ENCODE measurements at regions not wholly inside any gene's neighbourhood (a gene's known extent, or its start where the extent isn't known, plus 50 kb on each side); places are given as distances from the start of the nearest gene placed in this dataset.

DNA sequence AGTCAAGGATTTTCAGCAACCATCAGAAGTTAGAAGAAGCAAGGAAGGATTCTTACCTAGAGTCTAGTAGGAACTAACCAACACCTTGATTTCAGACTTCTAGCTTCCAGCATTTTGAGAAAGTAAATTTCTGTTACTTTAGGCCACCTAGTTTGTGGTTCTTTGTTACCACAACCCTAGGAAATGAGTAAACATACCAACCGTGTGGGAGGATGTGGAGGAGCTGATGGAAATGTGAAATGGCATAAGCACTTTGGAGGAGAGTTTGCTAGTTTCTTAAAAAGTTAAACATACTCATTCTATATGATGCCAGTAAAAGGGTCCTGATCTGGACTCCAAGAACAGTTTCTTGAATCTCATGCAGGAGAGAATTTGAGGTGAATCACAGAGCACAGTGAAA, 679.4 kb downstream of the PDHA2 start (continued):
- no peak for TF ChIP-seq MEF2B (IDR thresholded peaks at IDR 0.05; ENCODE audit: partially characterized antibody, poor library complexity, severe bottlenecking)
- TF ChIP-seq, protein P1, sequence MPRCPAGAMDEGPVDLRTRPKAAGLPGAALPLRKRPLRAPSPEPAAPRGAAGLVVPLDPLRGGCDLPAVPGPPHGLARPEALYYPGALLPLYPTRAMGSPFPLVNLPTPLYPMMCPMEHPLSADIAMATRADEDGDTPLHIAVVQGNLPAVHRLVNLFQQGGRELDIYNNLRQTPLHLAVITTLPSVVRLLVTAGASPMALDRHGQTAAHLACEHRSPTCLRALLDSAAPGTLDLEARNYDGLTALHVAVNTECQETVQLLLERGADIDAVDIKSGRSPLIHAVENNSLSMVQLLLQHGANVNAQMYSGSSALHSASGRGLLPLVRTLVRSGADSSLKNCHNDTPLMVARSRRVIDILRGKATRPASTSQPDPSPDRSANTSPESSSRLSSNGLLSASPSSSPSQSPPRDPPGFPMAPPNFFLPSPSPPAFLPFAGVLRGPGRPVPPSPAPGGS (IDR thresholded peaks at IDR 0.05; ENCODE audit: borderline replicate concordance, insufficient read depth, low read depth, low read length, poor library complexity, severe bottlenecking): no peak
- TF ChIP-seq PML (IDR thresholded peaks at IDR 0.05; ENCODE audit: low read length): no peak
- TF ChIP-seq BCL11A (IDR thresholded peaks at IDR 0.05; ENCODE audit: low read depth, low read length): no peak
- no peak for TF ChIP-seq ZNF207 (IDR thresholded peaks at IDR 0.05; ENCODE audit: borderline replicate concordance)
- no peak for TF ChIP-seq POLR2AphosphoS5 (IDR thresholded peaks at IDR 0.05; ENCODE audit: low read length)
- no peak for TF ChIP-seq DPF2 (IDR thresholded peaks at IDR 0.05)

DNA sequence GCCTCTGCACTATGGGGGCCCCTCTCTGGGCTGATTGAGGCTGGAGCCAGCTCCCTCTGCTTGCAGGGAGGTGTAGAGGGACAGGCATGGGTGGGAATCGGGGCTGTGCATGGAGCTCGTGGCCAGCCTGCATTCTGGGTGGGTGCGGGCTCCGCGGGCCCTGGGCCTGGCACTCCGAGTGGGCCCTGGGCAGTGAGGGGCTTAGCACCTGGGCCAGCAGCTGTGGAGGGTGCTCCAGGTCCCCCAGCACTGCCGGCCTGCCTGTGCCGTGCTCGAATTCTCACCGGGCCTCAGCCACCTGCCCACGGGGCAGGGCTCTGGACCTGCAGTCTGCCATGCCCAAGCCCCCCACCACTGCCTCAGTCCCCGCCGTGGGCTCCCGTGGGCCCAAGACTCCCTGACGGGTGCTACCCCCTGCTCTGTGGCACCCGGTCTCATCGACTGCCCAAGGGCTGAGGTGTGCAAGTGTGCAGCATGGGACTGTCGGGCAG, 681.2 kb downstream of the PDHA2 start:
- ChIA-PET RAD21 (ENCODE audit: unreplicated experiment) (no interaction called here), CTCF (no interaction called here), POLR2A (no interaction called here), SMC1A (ENCODE audit: uncharacterized antibody, unreplicated experiment) (no interaction called here)
- no peak overlapping the region for H3K4me2 ChIP-seq (ENCODE audit: control insufficient read depth, insufficient read depth)
- no peaks in the 10 kb centered on the region for H3K27me3 ChIP-seq (replicated peaks in 1 of 2; ENCODE audit: control insufficient read depth in 2 of 2, insufficient read depth in 2 of 2, low read length in 1 of 2)
- BruUV-seq (replicated peaks): no TSS peak
- no peak overlapping the region for H3K4me3 ChIP-seq
- WGBS (ENCODE audit: insufficient coverage, insufficient replicate concordance, low lambda C conversion rate, missing lambda C conversion rate): 55% methylated on average over 10 of the region's 18 CpGs
- no peaks in the 10 kb centered on the region for H4K20me1 ChIP-seq (ENCODE audit: control insufficient read depth, insufficient read depth)
- H2AFZ ChIP-seq (ENCODE audit: control insufficient read depth, low read depth, low read length): no peak overlapping the region
- ATAC-seq: no peak
- no peaks in the 10 kb centered on the region for H3K36me3 ChIP-seq (ENCODE audit: control insufficient read depth in 2 of 2, insufficient read depth in 2 of 2, low read length in 1 of 2)
- no peak for DNase-seq (ENCODE audit: low read depth, low spot score)
- in situ Hi-C loops (cut with MboI): no loop called here
- H3K9ac ChIP-seq (ENCODE audit: control insufficient read depth, insufficient read depth, low read length): no peak overlapping the region
- FAIRE-seq: no peak
- intact Hi-C loops (cut with micrococcal nuclease; ENCODE audit: unreplicated experiment): no loop called here
- no peaks in the 10 kb centered on the region for H3K4me1 ChIP-seq (ENCODE audit: control insufficient read depth, insufficient read depth, low read length)
- no peaks in the 10 kb centered on the region; the same call in 2 of the 3 replicates for H3K9me3 ChIP-seq (replicated peaks; ENCODE audit: control insufficient read depth, insufficient read depth, low read length)
- H3K27ac ChIP-seq (ENCODE audit: control insufficient read depth, insufficient read depth): no peak overlapping the region
- no peaks in the 10 kb centered on the region for H3K79me2 ChIP-seq (ENCODE audit: control insufficient read depth, insufficient read depth, low read length)
- no peak for TF ChIP-seq RBBP5 (conservative IDR thresholded peaks at IDR 0.05)
- TF ChIP-seq PAX8 (IDR thresholded peaks at IDR 0.05): no peak
- TF ChIP-seq EZH2 (IDR thresholded peaks at IDR 0.05; ENCODE audit: borderline replicate concordance, control insufficient read depth, low read depth, low read length): no peak
- no peak for TF ChIP-seq BCL11A (IDR thresholded peaks at IDR 0.05; ENCODE audit: low read depth, low read length)
- TF ChIP-seq TARDBP (IDR thresholded peaks at IDR 0.05; ENCODE audit: borderline replicate concordance): no peak
- TF ChIP-seq ZNF207 (IDR thresholded peaks at IDR 0.05; ENCODE audit: borderline replicate concordance): no peak
- TF ChIP-seq HDGF (IDR thresholded peaks at IDR 0.05): no peak
- no peak for TF ChIP-seq POLR2AphosphoS2 (IDR thresholded peaks at IDR 0.05; ENCODE audit: low read depth, low read length)
- TF ChIP-seq, protein P2, sequence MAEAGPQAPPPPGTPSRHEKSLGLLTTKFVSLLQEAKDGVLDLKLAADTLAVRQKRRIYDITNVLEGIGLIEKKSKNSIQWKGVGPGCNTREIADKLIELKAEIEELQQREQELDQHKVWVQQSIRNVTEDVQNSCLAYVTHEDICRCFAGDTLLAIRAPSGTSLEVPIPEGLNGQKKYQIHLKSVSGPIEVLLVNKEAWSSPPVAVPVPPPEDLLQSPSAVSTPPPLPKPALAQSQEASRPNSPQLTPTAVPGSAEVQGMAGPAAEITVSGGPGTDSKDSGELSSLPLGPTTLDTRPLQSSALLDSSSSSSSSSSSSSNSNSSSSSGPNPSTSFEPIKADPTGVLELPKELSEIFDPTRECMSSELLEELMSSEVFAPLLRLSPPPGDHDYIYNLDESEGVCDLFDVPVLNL (IDR thresholded peaks at IDR 0.05; ENCODE audit: low read depth, low read length): no peak
- TF ChIP-seq NFXL1 (IDR thresholded peaks at IDR 0.05; ENCODE audit: borderline replicate concordance): no peak
- no peak for TF ChIP-seq CHD2 (IDR thresholded peaks at IDR 0.05; ENCODE audit: borderline replicate concordance, low read depth, low read length)
- no peak for TF ChIP-seq CREM (IDR thresholded peaks at IDR 0.05; ENCODE audit: low read depth)
- no peak for TF ChIP-seq CEBPZ (IDR thresholded peaks at IDR 0.05; ENCODE audit: low read depth, low read length)
- no peak for TF ChIP-seq GABPA (IDR thresholded peaks at IDR 0.05; ENCODE audit: low read depth)
- no peak for TF ChIP-seq STAT3 (IDR thresholded peaks at IDR 0.05; ENCODE audit: low read depth, low read length)
- TF ChIP-seq NFYB (IDR thresholded peaks at IDR 0.05; ENCODE audit: insufficient read depth, low read depth, low read length): no peak

Data from GM12878 (cell line).